NCI-H82 treated with DMSO at 0.1 percent for 48 hours (cell line): ENCODE measurements at regions not wholly inside any gene's neighbourhood (a gene's known extent, or its start where the extent isn't known, plus 50 kb on each side); places are given as distances from the start of the nearest gene placed in this dataset.
A peak's percentile ranks its signal among the peaks of the same experiment; 100 is the strongest.
"Not testable (repeated sequence)": the region's sequence is repeated elsewhere in the genome, so short reads cannot be mapped to it uniquely, and the experiment has no call there.

Source experiments
- DNase-seq: peaks from one replicate; lab custom pipeline; 2025; ENCODE audit not compliant: unreplicated experiment; lab: John Stamatoyannopoulos, UW

- no peak for DNase-seq
These were observed 51.2 kb upstream of the THRB start for GRCh38 chr3:24545887-24546286.

- DNase-seq = no peak
These were observed 53.6 kb upstream of the THRB start for GRCh38 chr3:24548278-24548677.

- DNase-seq = no peak
These were observed 55.9 kb upstream of the THRB start for GRCh38 chr3:24550588-24550987.

GRCh38 chr3:24551626-24552025 is 57.0 kb upstream of the THRB start:
- DNase-seq = no peak

- no peak for DNase-seq
These were observed 68.2 kb upstream of the THRB start for GRCh38 chr3:24562895-24563294.

- no peak for DNase-seq
These were observed 70.4 kb upstream of the THRB start for GRCh38 chr3:24565053-24565452.

GRCh38 chr3:24565656-24566055 is 71.0 kb upstream of the THRB start:
- no peak for DNase-seq

GRCh38 chr3:24566927-24567326 is 72.3 kb upstream of the THRB start:
- no peak for DNase-seq

GRCh38 chr3:24572409-24572808 is 77.8 kb upstream of the THRB start:
- DNase-seq = not testable (repeated sequence)

- no peak for DNase-seq
These were observed 78.9 kb upstream of the THRB start for GRCh38 chr3:24573576-24573975.

GRCh38 chr3:24578324-24578723 is 83.7 kb upstream of the THRB start:
- no peak for DNase-seq

- peak; percentile 51 for DNase-seq
These were observed 84.3 kb upstream of the THRB start for GRCh38 chr3:24578951-24579421.

- no peak for DNase-seq
These were observed 88.1 kb upstream of the THRB start for GRCh38 chr3:24582431-24583403.

- peak; percentile 4 for DNase-seq
These were observed 92.3 kb upstream of the THRB start for GRCh38 chr3:24586920-24587319.

- DNase-seq = no peak
These were observed 94.2 kb upstream of the THRB start for GRCh38 chr3:24588629-24589512.

GRCh38 chr3:24589513-24589851 is 94.8 kb upstream of the THRB start:
- DNase-seq = no peak

GRCh38 chr3:24589931-24590880 is 95.6 kb upstream of the THRB start:
- no peak for DNase-seq

GRCh38 chr3:24591191-24591590 is 96.5 kb upstream of the THRB start:
- DNase-seq = no peak

- DNase-seq = no peak
These were observed 97.3 kb upstream of the THRB start for GRCh38 chr3:24591661-24592555.

GRCh38 chr3:24594161-24594560 is 99.5 kb upstream of the THRB start:
- DNase-seq = no peak
